GM12875 (cell line): ENCODE measurements at regions not wholly inside any gene's neighbourhood (a gene's known extent, or its start where the extent isn't known, plus 50 kb on each side); places are given as distances from the start of the nearest gene placed in this dataset.

Experiments
- H3K4me3 ChIP-seq: one replicate; pipeline ENCODE4 v1.5.1; 2011; ENCODE audit warnings: low read depth, low read length, control low read depth
- CTCF ChIP-seq: IDR thresholded peaks from 2 replicates; pipeline ENCODE4 v1.5.1; 2011; ENCODE audit warnings: low read depth, mild to moderate bottlenecking, control low read depth, inconsistent platforms, low read length, moderate library complexity, borderline replicate concordance; ENCODE audit not compliant: insufficient read depth

GRCh38 chr2:145230546-145230945, 710.6 kb upstream of the ZEB2 start:
- H3K4me3 ChIP-seq = no peak overlapping the region

GRCh38 chr2:145228506-145228905, 708.6 kb upstream of the ZEB2 start:
- H3K4me3 ChIP-seq = no peak overlapping the region
- no peak for TF ChIP-seq CTCF

More at GRCh38 chr2:145230546-145230945, 710.6 kb upstream of the ZEB2 start:
- no peak for TF ChIP-seq CTCF

- no peak for TF ChIP-seq CTCF
Measured at GRCh38 chr2:145226901-145227300, 707.0 kb upstream of the ZEB2 start.

GRCh38 chr2:145221516-145221915, 701.6 kb upstream of the ZEB2 start:
- TF ChIP-seq CTCF = no peak
- no peak overlapping the region for H3K4me3 ChIP-seq

More at GRCh38 chr2:145226901-145227300, 707.0 kb upstream of the ZEB2 start:
- no peak overlapping the region for H3K4me3 ChIP-seq

- no peak for TF ChIP-seq CTCF
- H3K4me3 ChIP-seq = no peak overlapping the region
Measured at GRCh38 chr2:145221032-145221431, 701.1 kb upstream of the ZEB2 start.

GRCh38 chr2:145220496-145220895, 700.6 kb upstream of the ZEB2 start:
- no peak for TF ChIP-seq CTCF
- H3K4me3 ChIP-seq = no peak overlapping the region

- H3K4me3 ChIP-seq = no peak overlapping the region
- no peak for TF ChIP-seq CTCF
Measured at GRCh38 chr2:145207884-145208283, 688.0 kb upstream of the ZEB2 start.
